Loucy (cell line): ENCODE measurements at regions not wholly inside any gene's neighbourhood (a gene's known extent, or its start where the extent isn't known, plus 50 kb on each side); places are given as distances from the start of the nearest gene placed in this dataset.

ENCODE experiments used
- EZH2phosphoT487 ChIP-seq: fragments of 200-600 bp; IDR thresholded peaks from 2 replicates; pipeline ENCODE4 v1.6.1; 2018; ENCODE audit warnings: antibody characterized with exemption, mild to moderate bottlenecking, moderate library complexity, borderline replicate concordance
- TF ChIP-seq, protein P1 (sequence below): fragments of 200-600 bp; sonication (generic); conservative IDR thresholded peaks from 2 replicates; pipeline ENCODE4 v1.5.1; 2014; ENCODE audit warnings: mild to moderate bottlenecking, antibody characterized with exemption, low read length

DNA sequence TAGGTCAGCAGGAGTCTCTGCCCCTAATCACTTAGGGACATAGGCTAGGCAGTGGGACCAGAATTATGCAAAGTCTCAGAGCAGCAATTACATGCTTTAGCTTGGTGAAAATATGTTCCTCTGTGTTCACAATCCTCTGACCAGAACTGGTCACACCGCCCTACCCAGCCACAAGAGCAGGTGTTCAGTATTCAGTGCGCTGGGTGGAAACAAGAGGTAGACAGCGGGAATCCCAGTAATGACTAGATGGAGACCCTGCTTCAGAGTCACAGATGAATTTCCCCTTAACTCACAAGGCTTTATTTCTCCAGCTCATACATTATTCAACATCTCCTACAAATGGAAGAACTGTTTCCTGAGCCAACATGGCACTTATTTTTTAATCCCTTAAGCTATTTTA, 763.7 kb upstream of the POM121L12 start:
- TF ChIP-seq, protein P1, sequence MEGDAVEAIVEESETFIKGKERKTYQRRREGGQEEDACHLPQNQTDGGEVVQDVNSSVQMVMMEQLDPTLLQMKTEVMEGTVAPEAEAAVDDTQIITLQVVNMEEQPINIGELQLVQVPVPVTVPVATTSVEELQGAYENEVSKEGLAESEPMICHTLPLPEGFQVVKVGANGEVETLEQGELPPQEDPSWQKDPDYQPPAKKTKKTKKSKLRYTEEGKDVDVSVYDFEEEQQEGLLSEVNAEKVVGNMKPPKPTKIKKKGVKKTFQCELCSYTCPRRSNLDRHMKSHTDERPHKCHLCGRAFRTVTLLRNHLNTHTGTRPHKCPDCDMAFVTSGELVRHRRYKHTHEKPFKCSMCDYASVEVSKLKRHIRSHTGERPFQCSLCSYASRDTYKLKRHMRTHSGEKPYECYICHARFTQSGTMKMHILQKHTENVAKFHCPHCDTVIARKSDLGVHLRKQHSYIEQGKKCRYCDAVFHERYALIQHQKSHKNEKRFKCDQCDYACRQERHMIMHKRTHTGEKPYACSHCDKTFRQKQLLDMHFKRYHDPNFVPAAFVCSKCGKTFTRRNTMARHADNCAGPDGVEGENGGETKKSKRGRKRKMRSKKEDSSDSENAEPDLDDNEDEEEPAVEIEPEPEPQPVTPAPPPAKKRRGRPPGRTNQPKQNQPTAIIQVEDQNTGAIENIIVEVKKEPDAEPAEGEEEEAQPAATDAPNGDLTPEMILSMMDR, result no peak
- TF ChIP-seq EZH2phosphoT487, result no peak
